K562 (cell line): ENCODE measurements at regions not wholly inside any gene's neighbourhood (a gene's known extent, or its start where the extent isn't known, plus 50 kb on each side); places are given as distances from the start of the nearest gene placed in this dataset.

ENCODE experiments used
- ATAC-seq: fragments of 200-7000 bp; cut with Tn5 transposase; 3 replicates; pipeline ENCODE4 v1.9.1; 2020; ENCODE audit warnings: moderate library complexity
- BruUV-seq: library from RNA; stranded (reverse); fragments of 400-500 nt; replicated peaks from 2 replicates; lab custom pipeline; 2021; lab: Mats Ljungman, UMichigan
- CTCF ChIA-PET: fragments of 300-600 bp; formaldehyde crosslinking; extraction: SDS; loops from one replicate; lab custom pipeline; 2021; ENCODE audit warnings: low intra/inter-chr PET ratio; lab: Yijun Ruan, JAX
- POLR2A ChIA-PET: fragments of 300-600, 350-650 bp; sonication (Branson Sonifier 250); formaldehyde crosslinking; extraction: SDS; loops from one replicate; lab custom pipeline; 2021; ENCODE audit warnings: antibody characterized with exemption, inconsistent platforms; lab: Yijun Ruan, JAX
- DNase-seq, 4 experiments: peaks; one replicate each; pipeline versions ENCODE4 v3.0.0 to v3.0.0-alpha.2; 2011 to 2018; ENCODE audit warnings: low spot score in 3 of 4, mixed read lengths in 3 of 4; ENCODE audit errors: extremely low read depth in 1 of 4
- FAIRE-seq: peaks from 2 replicates; lab custom pipeline; 2011; peaks lifted over from hg19 to GRCh38; lab: Jason Lieb, UNC
- H2AFZ ChIP-seq: 2 replicates; pipeline ENCODE4 v1.6.0; 2011; ENCODE audit warnings: low read depth, low read length, control low read depth, inconsistent platforms
- H3K27ac ChIP-seq: fragments of 200-600 bp; 3 replicates; pipeline ENCODE4 v1.8.0; 2011; ENCODE audit warnings: low read depth, mild to moderate bottlenecking, control low read depth, inconsistent platforms, low read length, moderate library complexity, mixed read lengths; ENCODE audit errors: extremely low read depth
- H3K27me3 ChIP-seq, 2 experiments: fragments of 300-600 bp in 1 of 2; 2 replicates in 1 of 2; 3 replicates in 1 of 2; pipeline versions ENCODE4 v1.6.0 to v1.8.0; 2011; ENCODE audit warnings: inconsistent platforms in 2 of 2, low read length in 2 of 2, mild to moderate bottlenecking in 1 of 2, mixed read lengths in 1 of 2, moderate library complexity in 1 of 2; ENCODE audit not compliant: control insufficient read depth in 2 of 2, insufficient read depth in 2 of 2
- H3K36me3 ChIP-seq: fragments of 300-600 bp; 3 replicates; pipeline ENCODE4 v1.8.0; 2011; ENCODE audit warnings: mild to moderate bottlenecking, low read length, inconsistent platforms; ENCODE audit not compliant: control insufficient read depth, insufficient read depth
- H3K4me1 ChIP-seq, 2 experiments: fragments of 200-600 bp in 1 of 2; replicated peaks in 1 of 2; 2 replicates in 1 of 2; 3 replicates in 1 of 2; pipeline versions ENCODE4 v1.5.1 to v1.8.0; 2011; ENCODE audit warnings: inconsistent platforms in 2 of 2, low read length in 2 of 2, mild to moderate bottlenecking in 1 of 2, mixed read lengths in 1 of 2, moderate library complexity in 1 of 2; ENCODE audit not compliant: control insufficient read depth in 2 of 2, insufficient read depth in 2 of 2
- H3K4me2 ChIP-seq: 2 replicates; pipeline ENCODE4 v1.6.1; 2011; ENCODE audit warnings: low read length, control low read depth, inconsistent platforms, mixed read lengths; ENCODE audit not compliant: insufficient read depth
- H3K4me3 ChIP-seq: fragments of 200-600 bp; sonication (generic), shearing (Covaris generic); 2 replicates; pipeline ENCODE4 v1.5.1; 2016; ENCODE audit warnings: control low read depth, inconsistent platforms
- H3K79me2 ChIP-seq: fragments of 200-600 bp; 3 replicates; pipeline ENCODE4 v1.8.0; 2011; ENCODE audit warnings: low read length, inconsistent platforms; ENCODE audit not compliant: control insufficient read depth, insufficient read depth
- H3K9ac ChIP-seq, 2 experiments: 2 replicates each; pipeline versions ENCODE4 v1.6.0 to v1.6.1; 2011; ENCODE audit warnings: low read depth in 2 of 2, low read length in 2 of 2, control low read depth in 1 of 2, inconsistent platforms in 1 of 2, mild to moderate bottlenecking in 1 of 2, mixed read lengths in 1 of 2; ENCODE audit not compliant: insufficient read depth in 1 of 2
- H3K9me1 ChIP-seq: one replicate; pipeline ENCODE4 v1.6.0; 2011; ENCODE audit warnings: inconsistent platforms, mild to moderate bottlenecking, low read length, moderate library complexity; ENCODE audit not compliant: control insufficient read depth, insufficient read depth
- H3K9me3 ChIP-seq: replicated peaks from 2 replicates; pipeline ENCODE4 v1.5.1; 2011; ENCODE audit warnings: low read depth, low read length, inconsistent platforms; ENCODE audit not compliant: control insufficient read depth, insufficient read depth
- H4K20me1 ChIP-seq: replicated peaks from 2 replicates; pipeline ENCODE4 v1.6.1; 2011; ENCODE audit warnings: low read length, inconsistent platforms, mixed read lengths; ENCODE audit not compliant: control insufficient read depth, insufficient read depth
- CBX5 ChIP-seq: IDR thresholded peaks from 2 replicates; pipeline ENCODE4 v1.6.1; 2014; ENCODE audit warnings: low read depth, borderline replicate concordance
- FOXA3 ChIP-seq, 2 experiments: fragments of 450-650 bp in 1 of 2; sonication (generic) in 1 of 2; formaldehyde crosslinking; IDR thresholded peaks in 1 of 2; conservative IDR thresholded peaks in 1 of 2; 2 replicates each; pipeline versions ENCODE4 v1.4.0 to v1.8.0; 2020 to 2022; ENCODE audit warnings: mild to moderate bottlenecking in 2 of 2, missing genetic modification reagents in 1 of 2
- MECOM ChIP-seq: fragments of 250-450 bp; sonication (Bioruptor Pico); IDR thresholded peaks from 2 replicates; pipeline ENCODE4 v1.8.0; 2022; ENCODE audit warnings: inconsistent platforms
- NELFE ChIP-seq: IDR thresholded peaks from 2 replicates; pipeline ENCODE4 v1.6.1; 2011; ENCODE audit warnings: mild to moderate bottlenecking; ENCODE audit not compliant: insufficient read depth, insufficient read length
- NONO ChIP-seq, 2 experiments: fragments of 200-400 bp in 1 of 2; fragments of 450-650 bp in 1 of 2; formaldehyde crosslinking in 1 of 2; IDR thresholded peaks; 2 replicates each; pipeline ENCODE4 v1.6.1; 2017; ENCODE audit warnings: low read depth in 2 of 2, mild to moderate bottlenecking in 2 of 2, moderate library complexity in 2 of 2, low read length in 1 of 2
- PCBP2 ChIP-seq: fragments of 200-400 bp; formaldehyde crosslinking; IDR thresholded peaks from 2 replicates; pipeline ENCODE4 v1.6.1; 2018; ENCODE audit warnings: low read length, low read depth, mild to moderate bottlenecking, moderate library complexity; ENCODE audit not compliant: poor library complexity, severe bottlenecking
- RB1 ChIP-seq: fragments of 450-650 bp; IDR thresholded peaks from 2 replicates; pipeline ENCODE4 v1.6.1; 2017; ENCODE audit warnings: low read depth, mild to moderate bottlenecking
- SAP30 ChIP-seq: fragments of 200-600 bp; sonication (generic); IDR thresholded peaks from 2 replicates; pipeline ENCODE4 v1.6.1; 2012; ENCODE audit warnings: borderline replicate concordance, low read depth, mild to moderate bottlenecking, moderate library complexity, low read length, control low read depth, inconsistent platforms; ENCODE audit not compliant: insufficient read depth, poor library complexity, severe bottlenecking
- SIX5 ChIP-seq, 2 experiments: IDR thresholded peaks; 2 replicates each; pipeline ENCODE4 v1.6.1; 2011; ENCODE audit warnings: low read length in 2 of 2, borderline replicate concordance in 1 of 2, low read depth in 1 of 2, mild to moderate bottlenecking in 1 of 2, moderate library complexity in 1 of 2; ENCODE audit not compliant: insufficient read depth in 1 of 2
- SMARCA5 ChIP-seq: fragments of 450-650 bp; IDR thresholded peaks from 2 replicates; pipeline ENCODE4 v1.6.1; 2016
- TGIF2 ChIP-seq: sonication (generic); formaldehyde crosslinking; IDR thresholded peaks from 2 replicates; pipeline ENCODE4 v1.8.1; 2022; ENCODE audit warnings: mild to moderate bottlenecking, missing genetic modification reagents, moderate library complexity
- ZNF584 ChIP-seq: fragments of 200-800 bp; sonication (Bioruptor generic); IDR thresholded peaks from 2 replicates; pipeline ENCODE4 v1.6.1; 2016; ENCODE audit warnings: low read depth, mild to moderate bottlenecking, missing genetic modification characterization, missing compliant biosample characterization
- in situ Hi-C: fragments of 300-500 bp; cut with MboI; formaldehyde crosslinking; loops from 4 replicates; pipeline ENCODE4 v1.15.0; 2018; ENCODE audit warnings: inconsistent platforms, mixed read lengths
- intact Hi-C: fragments of 100-400 bp; cut with micrococcal nuclease; formaldehyde crosslinking; loops from 2 replicates; pipeline ENCODE4 v1.14.2; 2022
- TF ChIP-seq, protein P1 (sequence below): fragments of 250-450 bp; sonication (Bioruptor Pico); IDR thresholded peaks from 2 replicates; pipeline ENCODE4 v1.8.0; 2022; ENCODE audit warnings: moderate library complexity, mild to moderate bottlenecking, inconsistent platforms
- TF ChIP-seq, protein P2 (sequence below): fragments of 450-650 bp; formaldehyde crosslinking; IDR thresholded peaks from 2 replicates; pipeline ENCODE4 v1.4.0; 2022; ENCODE audit warnings: missing genetic modification characterization
- TF ChIP-seq, protein P3 (sequence below): fragments of 450-650 bp; formaldehyde crosslinking; IDR thresholded peaks from 2 replicates; pipeline ENCODE4 v1.4.0; 2022; ENCODE audit warnings: missing genetic modification characterization
- TF ChIP-seq, protein P4 (sequence below): fragments of 450-650 bp; IDR thresholded peaks from 2 replicates; pipeline ENCODE4 v1.6.1; 2016; ENCODE audit warnings: low read depth, mild to moderate bottlenecking, moderate library complexity

DNA sequence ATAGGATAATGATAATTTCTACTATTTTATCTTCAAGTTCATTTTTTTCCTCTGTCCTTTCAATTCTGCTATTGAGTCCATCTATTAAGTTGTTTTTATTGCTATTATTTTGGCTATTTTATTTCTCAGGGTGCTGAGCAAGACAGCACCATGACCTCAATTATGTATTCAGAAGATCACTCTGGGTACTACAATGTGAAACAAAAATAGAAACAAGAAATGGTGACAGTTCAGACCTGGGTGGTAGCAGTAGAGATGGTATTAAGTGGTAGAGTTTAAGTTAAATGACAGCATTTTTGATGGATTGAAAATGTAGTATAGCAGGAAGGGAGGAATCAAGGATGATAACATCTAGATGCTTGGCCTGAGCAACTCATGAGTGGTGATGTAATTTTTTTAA, 655.3 kb upstream of the PLXNA2 start:
- POLR2A ChIA-PET: no interaction called here
- Histone ChIP-seq H3K4me1 (no peaks in the 10 kb centered on the region), H3K36me3 (no peaks in the 10 kb centered on the region), H3K4me3 (no peak overlapping the region), H3K9me3 (no peaks in the 10 kb centered on the region), H3K9me1 (no peaks in the 10 kb centered on the region), H3K27ac (no peak overlapping the region), H3K4me2 (no peak overlapping the region), H3K9ac (no peak overlapping the region), H3K79me2 (no peaks in the 10 kb centered on the region), H4K20me1 (no peaks in the 10 kb centered on the region), H3K27me3 (no peaks in the 10 kb centered on the region), H2AFZ (no peak overlapping the region)
- BruUV-seq: no TSS peak
- DNase-seq (no peak), ATAC-seq (no peak), FAIRE-seq (no peak)
- CTCF ChIA-PET: no interaction called here
- TF ChIP-seq, protein P1, sequence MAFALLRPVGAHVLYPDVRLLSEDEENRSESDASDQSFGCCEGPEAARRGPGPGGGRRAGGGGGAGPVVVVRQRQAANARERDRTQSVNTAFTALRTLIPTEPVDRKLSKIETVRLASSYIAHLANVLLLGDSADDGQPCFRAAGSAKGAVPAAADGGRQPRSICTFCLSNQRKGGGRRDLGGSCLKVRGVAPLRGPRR: no peak
- TF ChIP-seq CBX5: no peak
- TF ChIP-seq ZNF584 (CRISPR knock-in tag): no peak
- TF ChIP-seq FOXA3 (CRISPR knock-in tag; conservative IDR thresholded peaks at IDR 0.05 in 1 of 2, IDR thresholded peaks at IDR 0.05 in 1 of 2): no peak
- TF ChIP-seq SMARCA5: no peak
- no peak for TF ChIP-seq TGIF2 (CRISPR knock-in tag)
- no peak for TF ChIP-seq PCBP2
- TF ChIP-seq, protein P2, sequence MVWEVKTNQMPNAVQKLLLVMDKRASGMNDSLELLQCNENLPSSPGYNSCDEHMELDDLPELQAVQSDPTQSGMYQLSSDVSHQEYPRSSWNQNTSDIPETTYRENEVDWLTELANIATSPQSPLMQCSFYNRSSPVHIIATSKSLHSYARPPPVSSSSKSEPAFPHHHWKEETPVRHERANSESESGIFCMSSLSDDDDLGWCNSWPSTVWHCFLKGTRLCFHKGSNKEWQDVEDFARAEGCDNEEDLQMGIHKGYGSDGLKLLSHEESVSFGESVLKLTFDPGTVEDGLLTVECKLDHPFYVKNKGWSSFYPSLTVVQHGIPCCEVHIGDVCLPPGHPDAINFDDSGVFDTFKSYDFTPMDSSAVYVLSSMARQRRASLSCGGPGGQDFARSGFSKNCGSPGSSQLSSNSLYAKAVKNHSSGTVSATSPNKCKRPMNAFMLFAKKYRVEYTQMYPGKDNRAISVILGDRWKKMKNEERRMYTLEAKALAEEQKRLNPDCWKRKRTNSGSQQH (CRISPR knock-in tag): no peak
- TF ChIP-seq, protein P3, sequence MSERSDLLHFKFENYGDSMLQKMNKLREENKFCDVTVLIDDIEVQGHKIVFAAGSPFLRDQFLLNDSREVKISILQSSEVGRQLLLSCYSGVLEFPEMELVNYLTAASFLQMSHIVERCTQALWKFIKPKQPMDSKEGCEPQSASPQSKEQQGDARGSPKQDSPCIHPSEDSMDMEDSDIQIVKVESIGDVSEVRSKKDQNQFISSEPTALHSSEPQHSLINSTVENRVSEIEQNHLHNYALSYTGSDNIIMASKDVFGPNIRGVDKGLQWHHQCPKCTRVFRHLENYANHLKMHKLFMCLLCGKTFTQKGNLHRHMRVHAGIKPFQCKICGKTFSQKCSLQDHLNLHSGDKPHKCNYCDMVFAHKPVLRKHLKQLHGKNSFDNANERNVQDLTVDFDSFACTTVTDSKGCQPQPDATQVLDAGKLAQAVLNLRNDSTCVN (CRISPR knock-in tag): no peak
- no peak for TF ChIP-seq RB1
- no peak for TF ChIP-seq NELFE
- TF ChIP-seq, protein P4, sequence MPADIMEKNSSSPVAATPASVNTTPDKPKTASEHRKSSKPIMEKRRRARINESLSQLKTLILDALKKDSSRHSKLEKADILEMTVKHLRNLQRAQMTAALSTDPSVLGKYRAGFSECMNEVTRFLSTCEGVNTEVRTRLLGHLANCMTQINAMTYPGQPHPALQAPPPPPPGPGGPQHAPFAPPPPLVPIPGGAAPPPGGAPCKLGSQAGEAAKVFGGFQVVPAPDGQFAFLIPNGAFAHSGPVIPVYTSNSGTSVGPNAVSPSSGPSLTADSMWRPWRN: no peak
- no peak for TF ChIP-seq SAP30
- TF ChIP-seq NONO (IDR thresholded peaks at IDR 0.05; ENCODE audit: low read depth in 2 of 2, low read length in 1 of 2): no peak
- TF ChIP-seq MECOM (CRISPR knock-in tag): no peak
- no peak for TF ChIP-seq SIX5 (IDR thresholded peaks at IDR 0.05; ENCODE audit: borderline replicate concordance in 1 of 2, insufficient read depth in 1 of 2, low read depth in 1 of 2, low read length in 2 of 2)
- intact Hi-C loops: no loop called here
- in situ Hi-C loops: no loop called here
